Muscle of arm (tissue), 1 donor: ENCODE measurements at regions not wholly inside any gene's neighbourhood (a gene's known extent, or its start where the extent isn't known, plus 50 kb on each side); places are given as distances from the start of the nearest gene placed in this dataset.
"Not testable (repeated sequence)": the region's sequence is repeated elsewhere in the genome, so short reads cannot be mapped to it uniquely, and the experiment has no call there.

Source experiments
- DNase-seq: peaks from one replicate; pipeline ENCODE4 v3.0.0-alpha.2; 2013

DNA sequence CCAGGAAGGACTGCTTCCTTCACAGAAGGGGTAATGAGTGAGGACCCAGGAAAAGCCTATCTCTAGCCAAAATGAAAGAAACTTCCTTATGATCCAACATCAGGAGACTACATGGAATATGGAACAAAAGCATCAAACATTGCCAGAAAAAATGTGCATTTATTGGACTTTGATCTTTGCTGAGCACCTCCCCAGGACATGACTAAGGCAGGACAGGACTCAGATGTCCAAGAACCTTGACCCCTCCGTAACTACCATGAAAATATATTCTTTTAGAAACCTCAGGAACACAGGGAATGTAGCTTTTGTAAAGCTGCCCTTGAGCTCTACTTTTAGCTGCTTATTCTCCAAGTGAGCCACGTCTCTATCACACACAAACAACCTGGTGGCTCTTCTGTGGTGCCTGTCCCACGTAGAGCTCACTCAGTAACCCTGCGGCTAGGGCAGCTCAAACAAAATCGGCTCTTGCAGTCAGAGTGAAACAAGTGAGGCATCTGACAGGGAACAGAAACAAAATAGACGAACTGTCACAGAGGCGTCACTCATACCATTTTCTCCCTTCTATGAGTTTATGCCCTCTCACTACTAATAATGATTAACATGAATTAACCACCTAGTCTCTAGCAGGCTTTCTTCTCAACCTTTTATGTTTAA lies 471.5 kb upstream of the API5 start:
- DNase-seq = no peak

DNA sequence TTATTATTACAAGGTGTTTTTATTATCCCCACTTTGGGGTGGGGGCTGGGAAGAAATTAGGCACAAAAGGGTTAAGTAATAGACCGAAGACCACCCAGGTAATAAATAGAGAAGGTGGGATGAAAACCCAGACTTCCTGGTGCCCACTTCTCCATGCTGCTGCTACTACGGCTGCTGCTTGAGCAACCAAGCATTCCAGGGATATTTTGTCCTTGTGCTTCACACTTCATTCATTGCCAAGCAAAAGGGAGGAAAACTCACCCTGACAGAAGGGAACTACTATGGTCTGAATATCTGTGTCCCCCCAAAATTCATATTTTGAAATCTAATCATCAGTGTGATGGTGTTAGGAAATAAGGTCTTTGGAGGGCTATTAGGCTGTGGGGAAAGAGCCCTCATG lies 470.9 kb upstream of the API5 start:
- DNase-seq = no peak

DNA sequence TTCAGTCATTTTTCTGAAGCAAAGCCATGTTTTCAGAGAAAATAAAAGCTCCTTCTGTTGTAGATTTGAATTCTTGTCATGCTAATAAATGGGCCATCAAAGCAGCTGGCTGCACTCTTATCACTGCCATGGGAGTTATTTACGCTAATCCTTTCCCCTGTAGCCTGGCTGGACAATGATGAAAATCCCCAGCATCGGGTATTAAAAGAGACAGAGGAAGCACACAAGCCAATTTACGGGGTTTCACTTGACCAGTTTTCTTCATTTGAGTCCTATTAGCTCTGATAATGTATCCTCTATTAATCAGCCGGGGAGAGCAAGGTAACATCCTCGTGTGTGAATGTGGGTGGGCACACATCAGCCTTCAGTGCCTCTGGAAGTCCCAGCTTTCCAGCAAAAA lies 470.2 kb upstream of the API5 start:
- DNase-seq = no peak

DNA sequence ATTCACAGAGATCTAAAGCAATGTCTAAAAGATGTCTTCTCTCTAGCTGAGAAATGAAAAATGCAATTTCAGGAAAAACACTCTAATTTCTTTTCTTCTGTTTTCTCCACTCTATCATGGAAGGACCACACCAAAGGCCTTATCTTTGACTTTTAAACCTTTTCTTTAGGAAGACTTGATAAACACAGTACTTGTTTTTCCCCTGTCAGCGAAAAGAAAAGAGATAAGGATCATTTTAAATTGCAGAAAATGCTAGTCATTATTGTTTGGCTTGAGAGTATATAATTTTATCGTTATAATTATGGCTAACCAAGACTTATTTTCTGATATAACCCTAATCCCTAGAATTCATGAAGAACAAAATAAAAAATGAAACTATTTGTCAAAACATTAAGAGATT lies 462.4 kb upstream of the API5 start:
- DNase-seq = no peak

DNA sequence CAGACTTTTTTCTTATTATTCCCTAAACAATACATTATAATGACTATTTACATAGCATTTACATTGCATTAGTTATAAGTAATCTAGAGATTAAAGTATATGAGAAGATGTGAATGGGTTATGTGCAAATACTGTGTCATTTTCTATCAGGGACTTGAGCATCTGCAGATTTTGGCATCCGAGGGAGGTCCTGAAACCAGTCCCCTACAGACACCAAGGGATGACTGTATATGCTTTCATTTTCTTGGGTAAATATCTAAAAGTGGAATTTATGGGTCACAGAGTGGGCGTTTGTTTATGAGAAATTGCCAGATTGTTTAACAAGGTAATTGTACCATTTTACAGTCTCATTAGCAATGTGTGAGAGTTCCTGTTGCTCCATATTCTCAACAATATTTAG lies 454.5 kb upstream of the API5 start:
- DNase-seq = no peak

DNA sequence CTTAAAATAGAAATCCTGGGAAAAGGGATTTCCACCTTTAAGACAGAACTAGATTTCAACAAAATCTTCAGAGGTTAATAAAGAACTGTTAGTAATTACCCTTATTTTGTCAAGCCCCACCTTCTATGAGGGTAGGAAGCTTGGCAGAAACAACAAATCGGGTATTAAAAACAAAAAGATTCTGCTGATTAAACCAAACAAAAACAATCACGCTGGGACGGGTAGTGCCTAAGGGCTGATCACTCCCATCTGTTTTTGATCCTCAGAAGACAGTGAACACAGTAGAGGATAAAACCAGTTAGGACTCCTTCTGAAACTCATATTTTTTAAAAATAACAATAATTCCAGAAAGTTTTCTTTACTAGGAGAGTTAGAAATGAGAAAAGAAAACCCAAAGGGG lies 441.3 kb upstream of the API5 start:
- DNase-seq = no peak

DNA sequence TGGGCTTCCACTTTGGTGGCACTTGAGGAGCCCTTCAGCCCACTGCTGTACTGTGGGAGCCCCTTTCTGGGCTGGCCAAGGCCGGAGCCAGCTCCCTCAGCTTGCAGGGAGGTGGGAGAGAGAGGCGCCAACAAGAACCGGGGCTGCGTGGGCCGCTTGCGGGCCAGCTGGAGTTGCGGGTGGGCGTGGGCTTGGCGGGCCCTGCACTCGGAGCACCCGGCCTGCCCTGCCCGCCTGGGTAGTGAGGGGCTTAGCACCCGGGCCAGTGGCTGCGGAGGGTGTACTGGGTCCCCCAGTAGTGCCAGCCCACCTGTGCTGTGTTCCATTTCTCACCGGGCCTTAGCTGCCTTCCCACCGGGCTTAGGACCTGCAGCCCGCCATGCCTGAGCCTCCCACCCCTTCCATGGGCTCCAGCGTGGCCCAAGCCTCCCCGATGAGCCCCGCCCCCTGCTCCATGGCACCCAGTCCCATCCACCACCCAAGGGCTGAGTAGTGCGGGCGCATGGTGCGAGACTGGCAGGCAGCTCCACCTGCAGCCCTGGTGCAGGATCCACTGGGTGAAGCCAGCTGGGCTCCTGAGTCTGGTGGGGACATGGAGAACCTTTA lies 437.9 kb upstream of the API5 start:
- DNase-seq = not testable (repeated sequence)

DNA sequence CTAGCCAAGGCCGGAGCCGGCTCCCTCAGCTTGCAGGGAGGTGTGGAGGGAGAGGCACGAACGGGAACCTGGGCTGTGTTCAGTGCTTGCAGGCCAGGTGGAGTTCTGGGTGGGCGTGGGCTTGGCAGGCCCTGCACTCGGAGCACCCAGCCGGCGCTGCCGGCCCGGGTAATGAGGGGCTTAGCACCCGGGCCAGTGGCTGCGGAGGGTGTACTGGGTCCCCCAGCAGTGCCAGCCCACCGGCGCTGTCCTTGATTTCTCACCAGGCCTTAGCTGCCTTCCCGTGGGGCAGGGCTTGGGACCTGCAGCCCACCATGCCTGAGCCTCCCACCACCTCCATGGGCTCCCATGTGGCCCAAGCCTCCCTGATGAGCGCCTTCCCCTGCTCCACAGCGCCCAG lies 430.5 kb upstream of the API5 start:
- DNase-seq = not testable (repeated sequence)

DNA sequence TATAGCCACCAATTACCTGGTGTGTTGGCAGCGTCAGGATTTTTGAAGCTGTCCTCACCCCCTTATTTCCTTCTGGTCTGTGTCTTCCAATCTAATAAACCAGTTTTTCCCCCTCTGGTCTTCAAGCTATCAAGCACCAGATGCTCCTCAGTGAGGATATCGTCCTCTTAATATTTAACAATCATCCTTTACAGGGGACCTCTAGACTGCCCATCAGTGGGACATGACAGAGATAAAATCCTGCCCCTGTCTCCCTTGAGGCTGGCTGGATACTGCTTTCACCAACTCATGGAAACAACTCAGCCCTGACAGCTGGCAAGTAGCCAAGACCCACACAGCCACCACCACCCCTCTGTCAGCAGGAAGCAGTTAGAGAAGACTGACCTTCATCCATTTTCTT lies 421.0 kb upstream of the API5 start:
- no peak for DNase-seq

DNA sequence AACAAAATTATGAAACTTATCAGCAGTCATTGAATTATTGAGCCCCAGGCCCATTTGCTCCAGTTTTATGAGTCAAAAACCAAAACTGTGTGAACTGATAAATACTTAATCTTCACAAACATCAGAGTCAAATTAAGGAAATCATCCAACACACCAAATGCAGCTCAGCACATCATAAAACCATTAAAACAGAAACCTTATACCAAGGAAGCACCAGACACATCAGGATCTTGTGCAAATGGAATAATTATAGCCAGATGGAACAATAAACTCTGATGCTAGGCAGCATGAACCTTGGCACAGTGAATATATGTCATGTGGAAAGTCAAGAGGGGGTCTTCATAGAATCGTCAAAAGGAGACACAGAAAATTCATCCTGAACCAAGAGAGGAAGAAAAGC lies 410.7 kb upstream of the API5 start:
- DNase-seq = no peak

DNA sequence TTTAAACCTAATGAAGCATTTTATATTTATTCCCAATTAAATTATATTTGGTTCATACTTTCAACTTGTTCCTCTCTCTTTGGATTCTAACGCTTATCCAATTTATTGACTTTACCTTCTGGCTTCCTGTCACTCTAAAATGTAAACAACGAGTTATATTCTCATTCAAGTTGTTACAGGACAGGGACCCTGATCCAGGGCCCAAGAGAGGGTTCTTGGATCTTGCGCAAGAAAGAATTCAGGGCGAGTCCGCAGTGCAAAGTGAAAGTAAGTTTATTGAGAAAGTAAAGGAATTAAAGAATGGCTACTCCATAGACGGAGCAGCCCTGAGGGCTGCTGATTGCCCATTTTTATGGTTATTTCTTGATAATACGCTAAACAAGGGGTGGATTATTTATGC lies 405.6 kb upstream of the API5 start:
- DNase-seq = no peak

DNA sequence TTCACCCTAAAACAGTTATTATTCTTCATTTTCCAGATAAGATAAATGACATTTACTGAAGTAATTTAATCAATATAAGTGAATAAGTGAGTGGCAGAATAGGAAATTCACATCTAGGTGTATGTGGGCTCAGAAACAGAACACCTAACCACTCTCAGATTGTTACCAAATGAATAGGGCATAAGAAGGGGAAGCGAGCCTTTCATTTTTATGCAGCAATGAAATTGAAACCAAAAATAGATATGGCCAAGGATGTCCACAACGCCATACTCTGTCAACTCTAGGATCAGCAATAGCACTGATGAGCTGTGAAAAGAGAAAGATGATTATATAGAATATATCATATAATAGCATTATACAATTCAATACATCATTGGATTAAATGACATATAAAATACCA lies 398.1 kb upstream of the API5 start:
- no peak for DNase-seq

DNA sequence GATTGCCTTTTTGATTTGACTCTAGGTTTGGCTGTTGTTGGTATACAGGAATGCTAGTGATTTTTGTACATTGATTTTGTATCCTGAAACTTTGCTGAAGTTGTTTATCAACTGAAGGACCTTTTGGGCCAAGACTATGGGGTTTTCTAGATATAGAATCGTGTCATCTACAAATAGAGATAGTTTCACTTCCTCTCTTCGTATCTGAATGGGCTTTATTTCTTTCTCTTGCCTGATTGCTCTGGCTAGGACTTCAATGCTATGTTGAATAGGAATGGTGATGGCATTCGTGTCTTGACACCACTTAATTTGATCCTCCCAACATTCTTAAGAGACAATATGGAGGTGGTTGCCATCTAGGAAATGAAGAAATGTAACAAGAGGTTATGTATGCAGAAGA lies 388.1 kb upstream of the API5 start:
- no peak for DNase-seq

DNA sequence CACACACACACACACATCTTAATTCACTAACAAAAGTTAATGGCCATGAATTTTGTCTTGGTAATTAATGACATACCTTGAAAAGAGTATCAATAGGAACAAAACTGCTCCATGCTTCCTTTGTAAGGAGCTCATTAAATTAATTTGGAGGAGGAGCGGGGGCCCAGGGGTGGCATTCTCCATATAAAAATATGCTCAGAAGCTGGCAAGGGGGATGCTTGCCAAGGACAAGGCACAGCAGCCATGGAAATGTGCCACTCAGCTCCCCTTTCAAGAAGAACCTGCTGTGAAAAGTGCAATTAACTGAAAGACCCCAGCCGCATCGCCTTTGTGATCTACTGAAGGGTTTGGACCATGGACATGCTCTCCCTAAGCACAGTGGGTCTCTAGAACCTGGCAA lies 385.9 kb upstream of the API5 start:
- no peak for DNase-seq

DNA sequence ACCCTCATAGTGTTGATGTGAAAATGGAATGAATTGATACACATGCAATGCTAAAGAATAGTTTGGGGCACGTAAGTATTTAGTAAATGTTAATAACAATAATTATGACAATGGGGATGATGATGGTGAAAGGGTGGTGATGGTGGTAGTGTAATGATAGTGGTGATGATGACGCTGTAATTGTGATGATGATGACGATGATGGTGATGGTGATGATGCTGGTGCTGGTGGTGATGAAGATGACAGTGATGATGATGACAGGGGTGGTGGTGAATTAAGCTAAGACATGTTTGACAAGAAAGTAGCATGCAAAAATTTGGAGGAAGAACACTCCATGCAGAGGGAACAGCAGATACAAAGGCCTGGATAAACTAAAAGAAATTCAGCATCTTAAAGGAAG lies 364.4 kb upstream of the API5 start:
- DNase-seq = no peak

DNA sequence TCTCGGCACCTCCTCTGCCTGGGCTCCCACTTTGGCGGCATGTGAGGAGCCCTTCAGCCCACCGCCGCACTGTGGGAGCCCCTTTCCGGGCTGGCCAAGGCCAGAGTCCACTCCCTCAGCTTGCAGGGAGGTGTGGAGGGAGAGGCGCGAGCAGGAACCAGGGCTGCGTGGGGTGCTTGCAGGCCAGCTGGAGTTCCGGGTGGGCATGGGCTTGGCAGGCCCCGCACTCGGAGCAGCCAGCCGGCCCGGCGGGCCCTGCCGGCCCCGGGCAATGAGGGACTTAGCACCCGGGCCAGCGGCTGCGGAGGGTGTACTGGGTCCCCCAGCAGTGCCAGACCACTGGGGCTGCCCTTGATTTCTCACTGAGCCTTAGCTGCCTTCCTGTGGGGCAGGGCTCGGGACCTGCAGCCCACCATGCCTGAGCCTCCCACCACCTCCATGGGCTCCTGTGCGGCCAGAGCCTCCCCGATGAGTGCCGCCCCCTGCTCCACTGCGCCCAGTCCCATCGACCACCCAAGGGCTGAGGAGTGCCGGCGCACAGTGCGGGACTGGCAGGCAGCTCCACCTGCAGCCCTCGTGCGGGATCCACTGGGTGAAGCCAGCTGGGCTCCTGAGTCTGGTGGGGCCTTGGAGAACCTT lies 361.9 kb upstream of the API5 start:
- DNase-seq = not testable (repeated sequence)

DNA sequence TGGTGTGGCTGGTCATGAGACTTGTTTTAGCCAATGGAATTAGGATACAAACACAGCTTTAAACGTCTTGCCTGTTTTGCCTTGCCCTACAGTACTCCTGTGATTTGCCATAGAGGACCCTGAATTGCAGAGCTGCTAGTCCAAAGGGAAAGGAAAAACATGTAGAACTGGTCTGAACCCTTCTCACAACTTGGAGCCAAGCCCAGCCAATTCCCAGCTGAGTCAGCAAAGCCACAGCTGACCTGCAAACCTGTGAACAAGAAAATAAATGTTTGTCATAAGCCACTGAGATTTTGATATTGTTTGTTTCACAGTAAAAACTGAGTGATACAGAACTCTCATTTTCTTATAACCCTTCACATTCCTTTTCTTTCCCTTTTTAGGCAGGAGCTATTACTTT lies 360.5 kb upstream of the API5 start:
- DNase-seq = no peak

DNA sequence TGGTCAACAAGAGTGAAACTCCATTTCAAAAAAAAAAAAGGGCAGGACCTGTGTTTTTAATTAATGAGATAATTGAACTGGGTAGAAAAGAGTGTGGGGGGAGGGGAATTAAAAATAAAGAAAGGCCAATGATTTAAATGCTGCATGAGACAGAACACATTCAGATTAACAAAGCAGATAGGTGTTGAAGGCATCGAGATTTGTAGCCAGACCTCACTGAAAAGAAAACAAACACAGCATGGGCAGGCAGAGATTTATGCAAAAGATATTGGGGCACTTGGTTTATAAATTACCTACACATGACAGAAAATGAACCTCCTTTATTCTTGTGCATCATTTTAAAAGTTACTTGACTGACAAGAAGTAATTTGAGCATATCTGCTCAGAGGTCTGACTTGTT lies 354.0 kb upstream of the API5 start:
- DNase-seq = no peak

DNA sequence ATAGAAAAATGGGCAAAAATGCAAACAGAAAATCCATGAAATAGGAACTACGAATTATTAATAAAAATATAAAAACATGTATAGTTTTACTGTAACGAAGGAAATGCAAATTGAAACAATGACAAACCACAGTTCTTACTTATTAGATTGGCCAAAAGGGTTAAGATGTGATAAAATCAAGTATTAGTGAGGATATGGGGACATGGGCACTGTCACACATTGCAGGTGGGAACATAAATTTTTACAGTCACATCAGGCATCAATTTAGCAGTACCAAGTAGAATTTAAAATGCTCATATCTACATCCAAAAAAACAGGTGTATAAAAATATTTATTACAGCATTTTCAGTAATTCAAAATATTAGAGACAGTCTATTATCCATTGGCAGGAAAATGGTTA lies 353.2 kb upstream of the API5 start:
- DNase-seq = no peak

DNA sequence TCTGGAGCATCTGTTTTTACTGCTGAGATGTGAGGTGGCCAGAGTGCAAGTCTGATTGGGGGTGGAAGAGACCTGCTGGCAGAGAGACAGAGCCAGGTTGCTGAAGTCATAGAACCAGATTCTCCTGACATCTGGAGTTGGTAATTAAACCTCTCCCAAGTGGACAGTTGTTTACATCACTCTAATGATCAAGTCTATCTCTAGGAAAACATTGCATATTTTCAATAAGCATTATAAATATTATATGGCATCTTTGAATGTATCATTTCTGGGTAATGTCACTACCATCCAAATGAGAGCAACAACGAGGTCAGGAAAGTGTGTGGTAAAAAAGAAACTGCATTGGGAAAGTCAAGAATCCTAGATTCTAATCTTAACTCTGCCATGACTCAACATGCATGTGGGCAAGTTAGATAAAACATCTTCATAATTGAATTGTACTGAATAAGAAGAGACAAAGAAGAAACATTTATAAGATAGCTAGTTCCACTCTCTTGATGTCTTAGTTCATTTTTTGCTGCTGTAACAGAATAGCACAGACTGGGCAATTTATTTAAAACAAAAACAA lies 351.2 kb upstream of the API5 start:
- DNase-seq = no peak

DNA sequence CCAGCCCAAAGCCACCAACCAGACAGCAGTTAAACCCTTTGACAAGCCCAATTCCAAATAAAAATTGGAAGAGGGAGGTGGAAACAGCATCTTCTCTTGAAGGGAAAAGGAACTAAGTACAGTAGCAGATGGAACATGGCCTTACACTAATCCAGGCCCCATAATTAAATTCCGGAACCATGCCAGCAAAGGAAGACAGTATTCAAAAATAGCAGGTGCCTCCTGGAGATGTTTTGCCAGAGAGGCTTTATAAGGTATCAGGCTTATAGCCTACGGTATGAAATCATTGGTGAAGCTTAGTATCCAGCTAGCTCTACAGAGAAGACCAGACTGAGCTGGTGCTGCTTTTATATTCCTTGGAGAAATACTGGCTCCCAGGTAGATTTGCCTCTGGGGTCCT lies 344.1 kb upstream of the API5 start:
- DNase-seq = no peak

DNA sequence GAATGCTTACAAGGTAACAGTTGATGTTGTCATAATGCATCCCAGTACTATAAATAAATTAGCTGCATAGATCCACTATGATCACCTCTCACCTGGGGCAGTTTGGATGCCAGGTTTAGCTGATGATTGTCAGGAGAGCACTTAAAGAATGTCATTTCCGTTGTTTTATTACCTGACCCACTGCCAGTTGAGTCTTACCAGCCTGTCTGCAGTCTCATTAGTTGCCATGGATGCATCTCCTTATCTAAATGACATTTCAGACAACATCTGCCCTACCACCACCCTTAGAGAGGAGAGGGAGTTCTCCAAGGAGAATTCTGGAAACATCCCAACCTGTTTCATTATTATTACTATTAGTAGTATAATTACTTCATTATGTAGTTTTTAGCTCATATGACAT lies 339.1 kb upstream of the API5 start:
- DNase-seq = no peak

DNA sequence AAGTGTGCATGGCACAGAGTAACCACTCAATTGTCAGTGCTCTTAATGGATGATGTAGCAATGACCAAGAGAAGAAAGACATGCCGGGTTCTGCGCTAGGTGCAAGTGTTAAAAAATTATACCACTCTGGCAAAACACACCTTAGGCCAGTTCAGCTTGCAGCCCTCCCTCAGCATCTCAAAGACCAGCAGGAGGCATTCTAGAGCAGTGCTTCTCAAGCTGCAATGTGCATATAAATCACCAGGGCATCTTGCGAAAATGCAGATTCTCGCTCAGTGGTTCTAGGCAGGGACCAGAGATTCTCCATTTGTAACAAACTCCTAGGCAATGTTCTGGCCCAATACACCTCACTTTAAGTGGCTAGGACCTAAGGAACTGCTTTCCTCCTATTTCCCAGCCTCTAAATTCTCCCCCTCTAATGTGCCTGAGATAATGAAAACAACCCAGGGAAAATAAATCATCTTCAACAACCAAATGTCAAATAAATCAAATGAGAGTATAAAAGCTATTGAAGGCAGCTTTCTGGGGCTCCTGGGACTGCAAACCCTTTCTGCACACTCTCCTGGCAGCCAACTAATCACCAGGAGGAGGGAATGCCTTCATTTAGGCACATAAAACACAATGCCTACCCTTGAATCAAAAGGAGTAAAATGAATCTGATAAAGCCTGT lies 337.2 kb upstream of the API5 start:
- no peak for DNase-seq
